ENCODE measurements at regions not wholly inside any gene's neighbourhood (a gene's known extent, or its start where the extent isn't known, plus 50 kb on each side); places are given as distances from the start of the nearest gene placed in this dataset.

GRCh38 chr9:19677924-19678323 is 110.9 kb downstream of the SLC24A2 start:
- Mint-ChIP-seq H3K4me1 (ENCODE audit: low read depth) (peaks cover 2% of the 10 kb centered on the region), H3K27ac (no peak overlapping the region), H3K4me3 (no peak overlapping the region), H3K36me3 (ENCODE audit: low read depth) (no peaks in the 10 kb centered on the region), H3K27me3 (peaks cover 10% of the 10 kb centered on the region), H3K9me3 (no peaks in the 10 kb centered on the region)

GRCh38 chr9:19675492-19675891 is 113.3 kb downstream of the SLC24A2 start:
- Mint-ChIP-seq H3K4me3 (no peak overlapping the region), H3K27me3 (peaks cover 4% of the 10 kb centered on the region)

GRCh38 chr9:19666575-19666974 is 122.3 kb downstream of the SLC24A2 start:
- Mint-ChIP-seq H3K4me1 (ENCODE audit: low read depth) (no peaks in the 10 kb centered on the region), H3K36me3 (ENCODE audit: low read depth) (no peaks in the 10 kb centered on the region), H3K9me3 (no peaks in the 10 kb centered on the region), H3K4me3 (no peak overlapping the region), H3K27ac (no peak overlapping the region), H3K27me3 (peaks cover 16% of the 10 kb centered on the region)

More at GRCh38 chr9:19675492-19675891, 113.3 kb downstream of the SLC24A2 start:
- H3K27ac Mint-ChIP-seq: no peak overlapping the region
- H3K36me3 Mint-ChIP-seq (ENCODE audit: low read depth): no peaks in the 10 kb centered on the region
- H3K9me3 Mint-ChIP-seq: no peaks in the 10 kb centered on the region
- H3K4me1 Mint-ChIP-seq (ENCODE audit: low read depth): no peaks in the 10 kb centered on the region

- Mint-ChIP-seq H3K27me3 (peaks cover 16% of the 10 kb centered on the region), H3K27ac (no peak overlapping the region), H3K4me3 (no peak overlapping the region), H3K4me1 (ENCODE audit: low read depth) (no peaks in the 10 kb centered on the region), H3K9me3 (no peaks in the 10 kb centered on the region), H3K36me3 (ENCODE audit: low read depth) (no peaks in the 10 kb centered on the region)
Observed at GRCh38 chr9:19665146-19665863, 123.5 kb downstream of the SLC24A2 start.

GRCh38 chr9:19663570-19663969 is 125.3 kb downstream of the SLC24A2 start:
- no peaks in the 10 kb centered on the region for H3K9me3 Mint-ChIP-seq
- peaks cover 12% of the 10 kb centered on the region for H3K27me3 Mint-ChIP-seq
- H3K36me3 Mint-ChIP-seq (ENCODE audit: low read depth): no peaks in the 10 kb centered on the region
- no peaks in the 10 kb centered on the region for H3K4me1 Mint-ChIP-seq (ENCODE audit: low read depth)
- H3K27ac Mint-ChIP-seq: no peak overlapping the region
- no peak overlapping the region for H3K4me3 Mint-ChIP-seq

- H3K4me3 Mint-ChIP-seq: no peak overlapping the region
- no peak overlapping the region for H3K27ac Mint-ChIP-seq
- H3K4me1 Mint-ChIP-seq (ENCODE audit: low read depth): no peaks in the 10 kb centered on the region
- peaks cover 6% of the 10 kb centered on the region for H3K27me3 Mint-ChIP-seq
- H3K9me3 Mint-ChIP-seq: no peaks in the 10 kb centered on the region
- H3K36me3 Mint-ChIP-seq (ENCODE audit: low read depth): no peaks in the 10 kb centered on the region
Observed at GRCh38 chr9:19662213-19662612, 126.6 kb downstream of the SLC24A2 start.

- Mint-ChIP-seq H3K27me3 (peaks cover 3% of the 10 kb centered on the region), H3K36me3 (ENCODE audit: low read depth) (no peaks in the 10 kb centered on the region), H3K4me3 (no peak overlapping the region)
Observed at GRCh38 chr9:19660019-19660418, 128.8 kb downstream of the SLC24A2 start.

GRCh38 chr9:19656704-19657103 is 132.1 kb downstream of the SLC24A2 start:
- H3K4me1 Mint-ChIP-seq (ENCODE audit: low read depth): no peaks in the 10 kb centered on the region
- no peaks in the 10 kb centered on the region for H3K9me3 Mint-ChIP-seq
- no peak overlapping the region for H3K27ac Mint-ChIP-seq
- H3K27me3 Mint-ChIP-seq: no peaks in the 10 kb centered on the region
- no peaks in the 10 kb centered on the region for H3K36me3 Mint-ChIP-seq (ENCODE audit: low read depth)
- H3K4me3 Mint-ChIP-seq: no peak overlapping the region

More at GRCh38 chr9:19660019-19660418, 128.8 kb downstream of the SLC24A2 start:
- Mint-ChIP-seq H3K9me3 (no peaks in the 10 kb centered on the region), H3K27ac (no peak overlapping the region), H3K4me1 (ENCODE audit: low read depth) (no peaks in the 10 kb centered on the region)

- no peak overlapping the region for H3K4me3 Mint-ChIP-seq
- no peak overlapping the region for H3K27ac Mint-ChIP-seq
- H3K9me3 Mint-ChIP-seq: no peaks in the 10 kb centered on the region
- H3K4me1 Mint-ChIP-seq (ENCODE audit: low read depth): no peaks in the 10 kb centered on the region
- no peaks in the 10 kb centered on the region for H3K27me3 Mint-ChIP-seq
- no peaks in the 10 kb centered on the region for H3K36me3 Mint-ChIP-seq (ENCODE audit: low read depth)
Observed at GRCh38 chr9:19651681-19652080, 137.2 kb downstream of the SLC24A2 start.

- Mint-ChIP-seq H3K4me3 (no peak overlapping the region), H3K27ac (no peak overlapping the region), H3K36me3 (ENCODE audit: low read depth) (no peaks in the 10 kb centered on the region), H3K27me3 (no peaks in the 10 kb centered on the region), H3K4me1 (ENCODE audit: low read depth) (no peaks in the 10 kb centered on the region), H3K9me3 (no peaks in the 10 kb centered on the region)
Observed at GRCh38 chr9:19650312-19650711, 138.5 kb downstream of the SLC24A2 start.

GRCh38 chr9:19649336-19650041 is 139.3 kb downstream of the SLC24A2 start:
- H3K27me3 Mint-ChIP-seq: no peaks in the 10 kb centered on the region
- no peaks in the 10 kb centered on the region for H3K4me1 Mint-ChIP-seq (ENCODE audit: low read depth)
- H3K36me3 Mint-ChIP-seq (ENCODE audit: low read depth): no peaks in the 10 kb centered on the region
- no peak overlapping the region for H3K27ac Mint-ChIP-seq
- H3K9me3 Mint-ChIP-seq: no peaks in the 10 kb centered on the region
- no peak overlapping the region for H3K4me3 Mint-ChIP-seq

GRCh38 chr9:19648672-19649071 is 140.2 kb downstream of the SLC24A2 start:
- no peaks in the 10 kb centered on the region for H3K4me1 Mint-ChIP-seq (ENCODE audit: low read depth)
- H3K27me3 Mint-ChIP-seq: no peaks in the 10 kb centered on the region
- no peaks in the 10 kb centered on the region for H3K9me3 Mint-ChIP-seq
- no peak overlapping the region for H3K4me3 Mint-ChIP-seq
- no peak overlapping the region for H3K27ac Mint-ChIP-seq
- no peaks in the 10 kb centered on the region for H3K36me3 Mint-ChIP-seq (ENCODE audit: low read depth)

- Mint-ChIP-seq H3K4me1 (ENCODE audit: low read depth) (no peaks in the 10 kb centered on the region), H3K4me3 (no peak overlapping the region), H3K27ac (no peak overlapping the region), H3K9me3 (no peaks in the 10 kb centered on the region), H3K36me3 (ENCODE audit: low read depth) (no peaks in the 10 kb centered on the region), H3K27me3 (peaks cover 5% of the 10 kb centered on the region)
Observed at GRCh38 chr9:19643875-19644274, 145.0 kb downstream of the SLC24A2 start.

- H3K4me1 Mint-ChIP-seq (ENCODE audit: low read depth): no peaks in the 10 kb centered on the region
- peaks cover 6% of the 10 kb centered on the region for H3K27me3 Mint-ChIP-seq
- no peaks in the 10 kb centered on the region for H3K9me3 Mint-ChIP-seq
- no peak overlapping the region for H3K27ac Mint-ChIP-seq
- H3K4me3 Mint-ChIP-seq: no peak overlapping the region
- no peaks in the 10 kb centered on the region for H3K36me3 Mint-ChIP-seq (ENCODE audit: low read depth)
Observed at GRCh38 chr9:19642256-19642655, 146.6 kb downstream of the SLC24A2 start.

- Mint-ChIP-seq H3K27me3 (peaks cover 6% of the 10 kb centered on the region), H3K9me3 (no peaks in the 10 kb centered on the region), H3K36me3 (ENCODE audit: low read depth) (no peaks in the 10 kb centered on the region), H3K4me3 (no peak overlapping the region), H3K27ac (no peak overlapping the region), H3K4me1 (ENCODE audit: low read depth) (no peaks in the 10 kb centered on the region)
Observed at GRCh38 chr9:19641046-19641445, 147.8 kb downstream of the SLC24A2 start.

Data from stimulated activated naive CD8-positive, alpha-beta T cell treated with anti-CD3 and anti-CD28 coated beads, Interleukin-15, Interleukin-2, amounts not matched to agents 100 ng/mL and 50 ng/mL, for 24 hours (primary cell).